Liver (tissue), 8 donors: ENCODE measurements at regions not wholly inside any gene's neighbourhood (a gene's known extent, or its start where the extent isn't known, plus 50 kb on each side); places are given as distances from the start of the nearest gene placed in this dataset.

Source experiments
- DNase-seq: peaks from one replicate; pipeline ENCODE4 v3.0.0-alpha.2; 2017; ENCODE audit warnings: low spot score
- H3K27ac ChIP-seq, 2 donors: one replicate each; pipeline ENCODE4 v1.7.0; 2013; ENCODE audit warnings: inconsistent platforms in 2 of 2, low read length in 2 of 2, control low read depth in 1 of 2, low read depth in 1 of 2, mild to moderate bottlenecking in 1 of 2
- H3K27me3 ChIP-seq, 4 donors: one replicate each; pipeline versions ENCODE4 v1.6.1 to v1.7.0; 2013; ENCODE audit warnings: low read length in 3 of 4, inconsistent platforms in 1 of 4, mild to moderate bottlenecking in 1 of 4, moderate library complexity in 1 of 4; ENCODE audit not compliant: control insufficient read depth in 4 of 4, insufficient read depth in 4 of 4
- H3K36me3 ChIP-seq, 4 donors: one replicate each; pipeline versions ENCODE4 v1.6.1 to v1.7.0; 2013; ENCODE audit warnings: low read length in 3 of 4, mild to moderate bottlenecking in 3 of 4, low read depth in 1 of 4, moderate library complexity in 1 of 4; ENCODE audit not compliant: control insufficient read depth in 4 of 4, insufficient read depth in 3 of 4
- H3K4me1 ChIP-seq, 4 donors: one replicate each; pipeline versions ENCODE4 v1.6.1 to v1.7.0; 2013; ENCODE audit warnings: low read length in 3 of 4, mild to moderate bottlenecking in 3 of 4, moderate library complexity in 1 of 4; ENCODE audit not compliant: control insufficient read depth in 4 of 4, insufficient read depth in 4 of 4
- H3K4me3 ChIP-seq, 3 donors: one replicate each; pipeline versions ENCODE4 v1.6.1 to v1.7.0; 2013; ENCODE audit warnings: low read length in 3 of 3, control low read depth in 1 of 3, low read depth in 1 of 3, mild to moderate bottlenecking in 1 of 3
- H3K9ac ChIP-seq, 2 donors: one replicate each; pipeline ENCODE4 v1.7.0; 2013; ENCODE audit warnings: low read length in 2 of 2, mild to moderate bottlenecking in 2 of 2, moderate library complexity in 2 of 2, control low read depth in 1 of 2, low read depth in 1 of 2
- H3K9me3 ChIP-seq, 4 donors: one replicate each; pipeline versions ENCODE4 v1.6.1 to v1.7.0; 2013; ENCODE audit warnings: low read length in 3 of 4; ENCODE audit not compliant: control insufficient read depth in 4 of 4
- EGR1 ChIP-seq, 2 donors: IDR thresholded peaks; 2 replicates each; pipeline ENCODE4 v1.6.1; 2016 to 2018; ENCODE audit warnings: antibody characterized with exemption in 2 of 2, low read depth in 2 of 2
- FOXA1 ChIP-seq: IDR thresholded peaks from 2 replicates; pipeline ENCODE4 v1.6.1; 2016; ENCODE audit warnings: antibody characterized with exemption
- FOXA2 ChIP-seq: IDR thresholded peaks from 2 replicates; pipeline ENCODE4 v1.6.1; 2016; ENCODE audit warnings: antibody characterized with exemption
- GABPA ChIP-seq, 2 donors: IDR thresholded peaks in 1 of 2; conservative IDR thresholded peaks in 1 of 2; 2 replicates each; pipeline ENCODE4 v1.6.1; 2016; ENCODE audit warnings: antibody characterized with exemption in 2 of 2, mild to moderate bottlenecking in 1 of 2, moderate library complexity in 1 of 2
- HNF4A ChIP-seq, 2 donors: conservative IDR thresholded peaks; 2 replicates each; pipeline ENCODE4 v1.6.1; 2016; ENCODE audit warnings: antibody characterized with exemption in 2 of 2, mild to moderate bottlenecking in 2 of 2
- JUND ChIP-seq, 2 donors: IDR thresholded peaks; 2 replicates each; pipeline ENCODE4 v1.6.1; 2016; ENCODE audit warnings: antibody characterized with exemption in 2 of 2
- MAX ChIP-seq: IDR thresholded peaks from 2 replicates; pipeline ENCODE4 v1.6.1; 2016; ENCODE audit warnings: antibody characterized with exemption
- NR2F2 ChIP-seq: IDR thresholded peaks from 2 replicates; pipeline ENCODE4 v1.6.1; 2016; ENCODE audit warnings: antibody characterized with exemption
- RAD21 ChIP-seq, 2 donors: IDR thresholded peaks; 2 replicates each; pipeline ENCODE4 v1.6.1; 2016; ENCODE audit warnings: antibody characterized with exemption in 2 of 2, mild to moderate bottlenecking in 2 of 2
- RXRA ChIP-seq, 2 donors: IDR thresholded peaks; 2 replicates each; pipeline ENCODE4 v1.6.1; 2017 to 2018; ENCODE audit warnings: antibody characterized with exemption in 2 of 2, mild to moderate bottlenecking in 1 of 2
- SP1 ChIP-seq: IDR thresholded peaks from 2 replicates; pipeline ENCODE4 v1.6.1; 2018; ENCODE audit warnings: antibody characterized with exemption, mild to moderate bottlenecking
- TAF1 ChIP-seq: conservative IDR thresholded peaks from 2 replicates; pipeline ENCODE4 v1.6.1; 2016; ENCODE audit warnings: antibody characterized with exemption, mild to moderate bottlenecking
- YY1 ChIP-seq: IDR thresholded peaks from 2 replicates; pipeline ENCODE4 v1.6.1; 2016; ENCODE audit warnings: antibody characterized with exemption, mild to moderate bottlenecking
- ZBTB33 ChIP-seq: IDR thresholded peaks from 2 replicates; pipeline ENCODE4 v1.6.1; 2016; ENCODE audit warnings: antibody characterized with exemption
- WGBS: extraction: QIAGEN DNeasy Blood & Tissue Kit; methylation state at CpG from one replicate; pipeline ENCODE4 v1.1.7; 2013; 5-methylcytosine and 5-hydroxymethylcytosine counted together
- TF ChIP-seq, protein P1 (sequence below): fragments of 150-350 bp; IDR thresholded peaks from 2 replicates; pipeline ENCODE4 v1.5.1; 2017; ENCODE audit warnings: improper control_type of control experiment, low read depth, low read length; ENCODE audit not compliant: missing input control
- TF ChIP-seq, protein P2 (sequence below): IDR thresholded peaks from 2 replicates; pipeline ENCODE4 v1.6.1; 2016; ENCODE audit warnings: antibody characterized with exemption
- donor health status: healthy.
- donor health status: healthy.
- donor health status: healthy.
- donor health status: healthy.
- donor health status: healthy.

- H3K9me3 ChIP-seq = no peaks in the 10 kb centered on the region
- WGBS = 34% methylated on average over 1 of the region's 1 CpG
- H3K27ac ChIP-seq = peak overlapping the region in 1 of 2 donors; percentile 71
- TF ChIP-seq FOXA2 (no peak), RXRA (IDR thresholded peaks at IDR 0.05) (peak in 1 of 2 donors; percentile 31), MAX (peak; percentile 11), YY1 (peak; percentile 51), FOXA1 (no peak)
- TF ChIP-seq, protein P1, sequence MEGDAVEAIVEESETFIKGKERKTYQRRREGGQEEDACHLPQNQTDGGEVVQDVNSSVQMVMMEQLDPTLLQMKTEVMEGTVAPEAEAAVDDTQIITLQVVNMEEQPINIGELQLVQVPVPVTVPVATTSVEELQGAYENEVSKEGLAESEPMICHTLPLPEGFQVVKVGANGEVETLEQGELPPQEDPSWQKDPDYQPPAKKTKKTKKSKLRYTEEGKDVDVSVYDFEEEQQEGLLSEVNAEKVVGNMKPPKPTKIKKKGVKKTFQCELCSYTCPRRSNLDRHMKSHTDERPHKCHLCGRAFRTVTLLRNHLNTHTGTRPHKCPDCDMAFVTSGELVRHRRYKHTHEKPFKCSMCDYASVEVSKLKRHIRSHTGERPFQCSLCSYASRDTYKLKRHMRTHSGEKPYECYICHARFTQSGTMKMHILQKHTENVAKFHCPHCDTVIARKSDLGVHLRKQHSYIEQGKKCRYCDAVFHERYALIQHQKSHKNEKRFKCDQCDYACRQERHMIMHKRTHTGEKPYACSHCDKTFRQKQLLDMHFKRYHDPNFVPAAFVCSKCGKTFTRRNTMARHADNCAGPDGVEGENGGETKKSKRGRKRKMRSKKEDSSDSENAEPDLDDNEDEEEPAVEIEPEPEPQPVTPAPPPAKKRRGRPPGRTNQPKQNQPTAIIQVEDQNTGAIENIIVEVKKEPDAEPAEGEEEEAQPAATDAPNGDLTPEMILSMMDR = no peak
- no peaks in the 10 kb centered on the region for H3K27me3 ChIP-seq
- no peaks in the 10 kb centered on the region for H3K36me3 ChIP-seq
- peaks cover 2 to 16% (median 11%) of the 10 kb centered on the region in 4 donors for H3K4me1 ChIP-seq
- H3K4me3 ChIP-seq = no peak overlapping the region
- DNase-seq = no peak
- H3K9ac ChIP-seq = peak overlapping the region in 1 of 2 donors; percentile 12
Measured at GRCh38 chr5:96288845-96289185, 144.2 kb downstream of the PCSK1 start.

GRCh38 chr5:96288166-96288844, 144.7 kb downstream of the PCSK1 start:
- Histone ChIP-seq H3K9ac (peak overlapping the region in 1 of 2 donors; percentile 72), H3K27me3 (no peaks in the 10 kb centered on the region), H3K27ac (peak overlapping the region; percentile 44 to 71), H3K4me1 (peaks cover 0 to 16% (median 11%) of the 10 kb centered on the region in 4 donors), H3K9me3 (no peaks in the 10 kb centered on the region), H3K36me3 (no peaks in the 10 kb centered on the region), H3K4me3 (no peak overlapping the region)
- DNase-seq = no peak
- whole genome bisulfite sequencing = 25% methylated on average over 3 of the region's 3 CpGs
- TF ChIP-seq HNF4A (conservative IDR thresholded peaks at IDR 0.05) = peak in 1 of 2 donors; percentile 10
- TF ChIP-seq YY1 = no peak

DNA sequence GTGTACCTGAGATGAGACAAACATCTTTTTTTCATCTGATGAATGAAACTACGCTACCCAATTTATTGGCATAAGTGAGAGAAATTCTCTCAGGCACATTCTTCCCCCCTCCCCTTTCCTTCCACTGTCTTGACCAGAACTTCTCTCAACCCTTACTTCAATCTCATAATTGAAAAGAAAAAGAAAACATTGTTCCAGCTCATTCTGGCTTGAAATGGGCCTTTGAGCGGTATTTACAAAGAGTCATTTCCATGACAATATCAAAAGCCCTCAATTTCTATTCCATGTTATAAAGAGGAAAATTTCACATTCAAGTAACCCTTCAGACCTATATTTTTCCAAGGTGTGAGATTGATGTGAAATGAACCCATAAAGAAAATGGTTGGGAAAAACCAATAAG, 145.9 kb downstream of the PCSK1 start:
- H3K9ac ChIP-seq = no peak overlapping the region
- DNase-seq = no peak

DNA sequence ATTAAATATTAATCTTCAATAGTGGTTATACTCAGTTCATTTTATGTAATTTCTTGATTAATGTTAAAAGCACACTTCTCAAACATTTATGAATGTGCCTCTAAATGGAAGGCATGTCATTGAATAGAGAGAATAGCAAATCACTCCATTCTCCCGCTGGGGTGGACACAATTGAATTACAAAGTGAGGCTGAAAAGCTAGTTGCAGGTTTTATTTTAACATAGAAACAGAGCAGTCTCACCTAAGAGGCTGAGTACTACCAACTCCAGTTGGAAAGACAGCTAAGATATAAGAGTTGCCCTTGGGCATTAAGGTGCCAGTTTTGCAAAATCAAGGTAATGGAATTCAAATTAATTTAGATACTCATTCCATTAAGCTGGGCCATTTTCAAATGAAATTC, 147.2 kb downstream of the PCSK1 start:
- WGBS = 93% methylated on average over 1 of the region's 1 CpG
- Histone ChIP-seq H3K36me3 (no peaks in the 10 kb centered on the region), H3K4me1 (peaks cover 0 to 9% (median 9%) of the 10 kb centered on the region in 4 donors)
- TF ChIP-seq HNF4A (conservative IDR thresholded peaks at IDR 0.05) (no peak), GABPA (IDR thresholded peaks at IDR 0.05 in 1 of 2, conservative IDR thresholded peaks at IDR 0.05 in 1 of 2) (no peak), EGR1 (IDR thresholded peaks at IDR 0.05; ENCODE audit: low read depth in 2 of 2) (no peak), RAD21 (IDR thresholded peaks at IDR 0.05) (no peak), FOXA2 (no peak), ZBTB33 (no peak), MAX (no peak), TAF1 (no peak), JUND (IDR thresholded peaks at IDR 0.05) (no peak)
- TF ChIP-seq, protein P2, sequence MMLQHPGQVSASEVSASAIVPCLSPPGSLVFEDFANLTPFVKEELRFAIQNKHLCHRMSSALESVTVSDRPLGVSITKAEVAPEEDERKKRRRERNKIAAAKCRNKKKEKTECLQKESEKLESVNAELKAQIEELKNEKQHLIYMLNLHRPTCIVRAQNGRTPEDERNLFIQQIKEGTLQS = no peak

More for the DNA sequence above, 145.9 kb downstream of the PCSK1 start:
- no peaks in the 10 kb centered on the region for H3K27me3 ChIP-seq
- H3K4me3 ChIP-seq = no peak overlapping the region
- WGBS = 98% methylated on average over 2 of the region's 2 CpGs
- TF ChIP-seq GABPA (IDR thresholded peaks at IDR 0.05 in 1 of 2, conservative IDR thresholded peaks at IDR 0.05 in 1 of 2) (no peak), NR2F2 (no peak), MAX (no peak), TAF1 (no peak), HNF4A (conservative IDR thresholded peaks at IDR 0.05) (no peak), SP1 (no peak), EGR1 (IDR thresholded peaks at IDR 0.05; ENCODE audit: low read depth in 2 of 2) (no peak)
- no peak overlapping the region for H3K27ac ChIP-seq
- no peaks in the 10 kb centered on the region for H3K36me3 ChIP-seq
- H3K9me3 ChIP-seq = no peaks in the 10 kb centered on the region
- peaks cover 0 to 13% (median 9%) of the 10 kb centered on the region in 4 donors for H3K4me1 ChIP-seq

More for the DNA sequence above, 147.2 kb downstream of the PCSK1 start:
- no peak overlapping the region for H3K9ac ChIP-seq
- no peak overlapping the region for H3K27ac ChIP-seq
- DNase-seq = no peak
- no peaks in the 10 kb centered on the region for H3K9me3 ChIP-seq
- no peaks in the 10 kb centered on the region for H3K27me3 ChIP-seq
- no peak overlapping the region for H3K4me3 ChIP-seq
